ENCODE measurements at regions not wholly inside any gene's neighbourhood (a gene's known extent, or its start where the extent isn't known, plus 50 kb on each side); places are given as distances from the start of the nearest gene placed in this dataset.

DNA sequence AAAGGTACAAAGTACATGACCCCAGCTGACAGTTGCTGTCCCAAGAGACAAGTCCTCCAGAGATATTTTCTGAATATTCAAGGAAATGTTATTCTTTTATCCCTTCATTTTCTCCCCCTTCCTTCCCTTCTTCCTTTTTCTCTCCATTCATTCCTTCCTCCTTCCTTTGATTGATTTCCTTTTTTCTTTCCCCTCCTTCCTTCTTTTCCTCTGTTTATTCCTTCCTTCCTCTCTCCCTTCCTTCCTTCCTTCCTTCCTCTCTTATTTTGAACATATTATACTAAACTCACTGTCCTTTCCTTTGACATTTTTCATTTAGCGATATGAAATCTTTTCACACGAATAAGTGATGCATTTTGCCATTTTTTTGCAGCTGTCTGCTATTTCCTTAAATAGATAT, 73.2 kb upstream of the HDDC2 start:
- TF ChIP-seq, protein P1, sequence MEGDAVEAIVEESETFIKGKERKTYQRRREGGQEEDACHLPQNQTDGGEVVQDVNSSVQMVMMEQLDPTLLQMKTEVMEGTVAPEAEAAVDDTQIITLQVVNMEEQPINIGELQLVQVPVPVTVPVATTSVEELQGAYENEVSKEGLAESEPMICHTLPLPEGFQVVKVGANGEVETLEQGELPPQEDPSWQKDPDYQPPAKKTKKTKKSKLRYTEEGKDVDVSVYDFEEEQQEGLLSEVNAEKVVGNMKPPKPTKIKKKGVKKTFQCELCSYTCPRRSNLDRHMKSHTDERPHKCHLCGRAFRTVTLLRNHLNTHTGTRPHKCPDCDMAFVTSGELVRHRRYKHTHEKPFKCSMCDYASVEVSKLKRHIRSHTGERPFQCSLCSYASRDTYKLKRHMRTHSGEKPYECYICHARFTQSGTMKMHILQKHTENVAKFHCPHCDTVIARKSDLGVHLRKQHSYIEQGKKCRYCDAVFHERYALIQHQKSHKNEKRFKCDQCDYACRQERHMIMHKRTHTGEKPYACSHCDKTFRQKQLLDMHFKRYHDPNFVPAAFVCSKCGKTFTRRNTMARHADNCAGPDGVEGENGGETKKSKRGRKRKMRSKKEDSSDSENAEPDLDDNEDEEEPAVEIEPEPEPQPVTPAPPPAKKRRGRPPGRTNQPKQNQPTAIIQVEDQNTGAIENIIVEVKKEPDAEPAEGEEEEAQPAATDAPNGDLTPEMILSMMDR (IDR thresholded peaks at IDR 0.05) = no peak
- no peak for TF ChIP-seq POLR2A (IDR thresholded peaks at IDR 0.05)
